ENCODE measurements at regions not wholly inside any gene's neighbourhood (a gene's known extent, or its start where the extent isn't known, plus 50 kb on each side); places are given as distances from the start of the nearest gene placed in this dataset.

DNA sequence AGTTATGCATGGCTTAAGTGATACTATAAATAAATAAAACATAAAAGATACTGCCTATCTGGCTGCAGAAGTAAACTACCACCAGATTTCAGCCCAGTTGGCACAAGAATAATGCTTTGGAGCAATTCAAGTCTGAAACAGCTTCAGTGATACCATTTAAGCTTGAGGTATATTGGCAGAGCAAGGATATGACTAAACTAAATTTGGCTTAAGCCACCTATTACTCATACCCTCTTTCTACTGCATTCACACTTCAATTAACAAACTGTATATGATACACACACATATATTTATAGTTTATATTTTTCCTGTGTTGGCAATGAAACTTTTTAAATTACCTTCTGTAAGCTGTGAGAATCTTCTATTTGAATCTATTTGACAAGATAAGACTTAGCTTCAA lies 431.9 kb downstream of the ANXA1 start:
- TF ChIP-seq, protein P1, sequence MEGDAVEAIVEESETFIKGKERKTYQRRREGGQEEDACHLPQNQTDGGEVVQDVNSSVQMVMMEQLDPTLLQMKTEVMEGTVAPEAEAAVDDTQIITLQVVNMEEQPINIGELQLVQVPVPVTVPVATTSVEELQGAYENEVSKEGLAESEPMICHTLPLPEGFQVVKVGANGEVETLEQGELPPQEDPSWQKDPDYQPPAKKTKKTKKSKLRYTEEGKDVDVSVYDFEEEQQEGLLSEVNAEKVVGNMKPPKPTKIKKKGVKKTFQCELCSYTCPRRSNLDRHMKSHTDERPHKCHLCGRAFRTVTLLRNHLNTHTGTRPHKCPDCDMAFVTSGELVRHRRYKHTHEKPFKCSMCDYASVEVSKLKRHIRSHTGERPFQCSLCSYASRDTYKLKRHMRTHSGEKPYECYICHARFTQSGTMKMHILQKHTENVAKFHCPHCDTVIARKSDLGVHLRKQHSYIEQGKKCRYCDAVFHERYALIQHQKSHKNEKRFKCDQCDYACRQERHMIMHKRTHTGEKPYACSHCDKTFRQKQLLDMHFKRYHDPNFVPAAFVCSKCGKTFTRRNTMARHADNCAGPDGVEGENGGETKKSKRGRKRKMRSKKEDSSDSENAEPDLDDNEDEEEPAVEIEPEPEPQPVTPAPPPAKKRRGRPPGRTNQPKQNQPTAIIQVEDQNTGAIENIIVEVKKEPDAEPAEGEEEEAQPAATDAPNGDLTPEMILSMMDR (IDR thresholded peaks at IDR 0.05; ENCODE audit: extremely low read depth, insufficient read depth, missing control alignments): no peak
- in situ Hi-C loops (cut with MboI; ENCODE audit: low pct_unique_long_range_greater_than_20kb, low sequenced_read_pairs, unreplicated experiment): no loop called here
- DNase-seq (ENCODE audit: low spot score): no peak

DNA sequence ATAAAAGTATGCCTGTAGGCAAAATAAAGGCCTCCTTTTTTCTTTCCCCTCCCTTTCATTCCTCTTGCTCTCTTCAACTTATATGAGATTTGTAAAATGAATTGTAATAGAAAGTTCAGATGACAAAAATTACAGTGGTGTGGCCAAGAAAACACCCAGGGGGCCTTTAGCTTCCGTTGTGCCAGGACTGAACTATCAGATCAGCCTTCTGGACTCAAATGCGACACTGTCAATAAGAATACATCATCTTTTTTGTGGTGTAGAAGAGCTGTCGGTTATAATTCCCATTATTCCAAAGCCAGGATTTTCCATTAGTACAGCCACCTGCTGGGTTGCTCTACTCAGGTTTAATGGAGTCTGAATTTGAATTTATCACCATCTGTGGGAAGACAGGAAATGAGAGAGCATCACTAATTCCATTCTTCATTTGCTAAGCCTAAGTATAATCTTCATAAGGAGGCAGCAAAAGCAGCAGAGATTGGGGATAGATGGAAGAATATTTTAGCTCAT lies 443.4 kb downstream of the ANXA1 start:
- TF ChIP-seq, protein P1 (IDR thresholded peaks at IDR 0.05; ENCODE audit: extremely low read depth, insufficient read depth, missing control alignments): no peak
- in situ Hi-C loops (cut with MboI; ENCODE audit: low pct_unique_long_range_greater_than_20kb, low sequenced_read_pairs, unreplicated experiment): no loop called here
- no peak for DNase-seq (ENCODE audit: low spot score)

DNA sequence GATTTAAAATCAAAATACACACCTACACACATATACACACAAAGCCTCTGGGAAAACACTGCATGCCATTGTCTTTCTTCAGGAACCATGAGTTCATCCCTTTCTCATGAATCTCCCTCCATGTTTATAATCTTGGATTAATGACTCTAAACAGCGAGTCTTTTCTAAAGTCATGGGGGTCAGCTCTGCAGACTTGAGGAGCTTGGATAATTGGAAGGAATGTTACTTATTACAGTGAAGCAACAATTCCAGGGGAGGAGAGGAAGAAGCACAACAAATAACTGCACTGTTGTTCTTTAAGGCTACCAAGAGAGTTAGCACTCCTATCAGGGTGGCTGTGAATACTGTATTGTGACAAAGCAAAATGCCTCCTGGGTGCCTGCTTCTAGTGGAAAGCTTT lies 444.7 kb downstream of the ANXA1 start:
- in situ Hi-C loops (cut with MboI; ENCODE audit: low pct_unique_long_range_greater_than_20kb, low sequenced_read_pairs, unreplicated experiment): no loop called here
- TF ChIP-seq, protein P1 (IDR thresholded peaks at IDR 0.05; ENCODE audit: extremely low read depth, insufficient read depth, missing control alignments): no peak
- DNase-seq (ENCODE audit: low spot score): no peak

DNA sequence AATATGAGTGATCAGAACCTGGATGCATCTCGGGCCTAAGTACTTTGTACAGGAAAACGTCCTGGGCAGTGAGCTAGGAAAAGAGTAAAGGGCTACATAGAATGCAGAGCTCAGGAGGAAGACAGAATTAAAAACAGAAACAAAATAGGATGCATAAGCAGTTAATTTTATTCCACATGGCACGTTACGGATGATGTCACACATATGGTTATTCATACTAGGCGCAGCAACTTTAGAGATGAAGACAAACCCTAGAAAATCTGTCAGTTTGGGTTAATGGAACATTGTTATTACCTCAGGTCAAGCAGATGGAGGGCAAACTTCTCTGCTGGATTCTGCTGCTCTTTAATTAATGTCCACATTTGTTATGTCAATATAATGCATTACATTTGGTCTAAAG lies 445.4 kb downstream of the ANXA1 start:
- DNase-seq (ENCODE audit: low spot score): no peak
- TF ChIP-seq, protein P1 (IDR thresholded peaks at IDR 0.05; ENCODE audit: extremely low read depth, insufficient read depth, missing control alignments): no peak
- in situ Hi-C loops (cut with MboI; ENCODE audit: low pct_unique_long_range_greater_than_20kb, low sequenced_read_pairs, unreplicated experiment): no loop called here

DNA sequence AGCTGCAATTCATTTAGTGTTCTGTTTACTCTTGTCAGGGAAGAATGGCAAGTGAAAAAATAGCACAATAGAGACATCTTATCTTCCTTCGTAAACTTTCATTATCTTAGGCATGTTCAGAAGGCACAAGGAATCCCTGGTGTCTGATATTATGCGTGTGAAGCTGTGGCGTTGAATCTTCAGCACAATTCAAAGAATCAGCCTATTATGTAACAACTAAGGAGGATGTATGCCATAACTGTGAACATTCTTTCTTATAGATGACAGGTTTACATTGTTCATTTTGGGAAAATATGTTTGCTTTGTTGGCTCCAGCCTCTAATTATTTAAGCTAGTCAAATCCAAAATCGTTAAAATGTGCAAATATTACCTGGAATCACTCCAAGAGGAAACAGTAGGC lies 446.1 kb downstream of the ANXA1 start:
- in situ Hi-C loops (cut with MboI; ENCODE audit: low pct_unique_long_range_greater_than_20kb, low sequenced_read_pairs, unreplicated experiment): no loop called here
- DNase-seq (ENCODE audit: low spot score): no peak
- TF ChIP-seq, protein P1 (IDR thresholded peaks at IDR 0.05; ENCODE audit: extremely low read depth, insufficient read depth, missing control alignments): no peak

DNA sequence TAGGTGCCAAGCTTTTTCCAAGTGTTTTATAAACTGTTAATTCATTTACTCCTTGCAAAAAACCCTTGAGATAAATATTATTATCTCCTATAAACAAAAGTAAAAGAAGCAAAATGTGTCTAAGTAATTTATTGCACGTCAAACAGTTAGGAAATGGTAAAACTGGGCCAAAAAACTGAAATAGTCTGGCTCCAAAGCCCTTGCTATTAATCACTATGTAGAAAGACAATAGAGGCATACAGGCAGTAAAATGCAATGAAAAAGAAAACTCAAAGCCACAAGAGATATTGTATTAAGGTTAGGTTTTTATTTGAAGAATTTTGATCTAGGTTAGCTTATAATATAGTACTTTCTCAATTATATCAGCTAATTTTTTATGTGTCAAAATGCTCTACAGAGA lies 457.7 kb downstream of the ANXA1 start:
- no peak for DNase-seq (ENCODE audit: low spot score)
- TF ChIP-seq, protein P1 (IDR thresholded peaks at IDR 0.05; ENCODE audit: extremely low read depth, insufficient read depth, missing control alignments): no peak
- in situ Hi-C loops (cut with MboI; ENCODE audit: low pct_unique_long_range_greater_than_20kb, low sequenced_read_pairs, unreplicated experiment): no loop called here

DNA sequence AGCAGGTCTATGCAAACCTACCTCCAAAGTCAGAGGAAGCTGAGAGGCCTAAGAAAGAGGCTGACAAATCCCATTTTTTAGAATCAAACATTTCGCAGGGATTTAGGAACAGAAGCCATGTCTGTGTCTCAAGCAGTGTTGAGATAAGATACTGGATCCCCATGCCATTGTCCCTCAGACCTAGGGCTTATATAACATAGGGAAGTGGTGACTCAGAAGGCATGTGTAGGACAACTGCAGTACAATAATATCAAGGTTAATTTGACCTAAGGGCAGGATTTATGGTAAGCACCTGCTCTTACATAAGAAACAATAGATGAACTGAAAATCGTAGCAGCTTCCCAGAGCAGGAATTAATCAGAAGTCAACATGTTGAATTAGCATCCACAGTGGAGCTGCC lies 459.4 kb downstream of the ANXA1 start:
- TF ChIP-seq, protein P1 (IDR thresholded peaks at IDR 0.05; ENCODE audit: extremely low read depth, insufficient read depth, missing control alignments): no peak
- in situ Hi-C loops (cut with MboI; ENCODE audit: low pct_unique_long_range_greater_than_20kb, low sequenced_read_pairs, unreplicated experiment): no loop called here
- no peak for DNase-seq (ENCODE audit: low spot score)
